ENCODE measurements at regions not wholly inside any gene's neighbourhood (a gene's known extent, or its start where the extent isn't known, plus 50 kb on each side); places are given as distances from the start of the nearest gene placed in this dataset.

DNA sequence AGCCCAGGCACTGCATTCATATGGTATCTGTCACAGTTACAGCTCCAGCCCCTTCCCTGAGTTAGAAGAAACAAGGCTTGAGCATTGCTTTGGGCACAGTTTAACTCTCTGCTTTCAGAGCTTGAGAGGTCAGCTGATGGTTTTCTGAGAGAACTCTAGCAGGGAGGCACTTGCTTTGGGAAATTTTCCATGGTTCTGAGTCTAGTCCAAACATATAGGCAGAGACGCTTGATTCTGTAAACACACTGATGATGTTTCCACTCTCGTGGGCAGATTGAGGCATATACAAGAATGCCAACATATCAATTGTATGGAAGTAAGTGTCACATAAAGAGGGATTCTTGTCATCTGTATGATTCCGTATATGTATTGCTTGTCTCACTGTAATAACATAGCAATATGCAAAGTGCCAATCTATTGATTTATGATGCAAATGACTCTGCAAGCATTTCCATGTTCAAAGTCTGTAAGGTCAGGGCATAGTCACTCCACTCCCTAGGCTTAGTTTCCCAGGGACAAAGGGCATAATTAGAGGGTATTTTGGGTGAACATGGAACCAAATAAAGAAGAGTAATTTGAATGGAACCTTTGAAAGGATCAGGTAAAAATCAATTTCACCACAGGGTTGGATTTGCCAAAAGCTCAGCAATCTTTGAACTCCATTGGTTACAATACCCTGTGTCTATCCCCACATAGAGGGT is 239.0 kb downstream of the INHBA start:
- no peak for TF ChIP-seq CTCF (IDR thresholded peaks at IDR 0.05)
- no peaks in the 10 kb centered on the region for H3K36me3 ChIP-seq
- no peaks in the 10 kb centered on the region for H3F3A ChIP-seq (ENCODE audit: low read depth)
- Mint-ChIP-seq H3K4me1 (peaks cover 3% of the 10 kb centered on the region), H3K36me3 (no peaks in the 10 kb centered on the region), H3K27me3 (ENCODE audit: insufficient read depth, low read depth) (peaks cover 2% of the 10 kb centered on the region), H3K27ac (no peak overlapping the region), H3K4me3 (no peak overlapping the region), H3K9me3 (no peaks in the 10 kb centered on the region)
- H3K79me2 ChIP-seq (ENCODE audit: low read depth) = no peaks in the 10 kb centered on the region
- H4K20me1 ChIP-seq (ENCODE audit: low read depth) = no peaks in the 10 kb centered on the region
- H2AFZ ChIP-seq (replicated peaks) = no peak overlapping the region
- H3K4me3 ChIP-seq = no peak overlapping the region
- H3K27me3 ChIP-seq = no peaks in the 10 kb centered on the region
- no peak overlapping the region for H3K9ac ChIP-seq
- H3K4me2 ChIP-seq = no peak overlapping the region
- no peaks in the 10 kb centered on the region for H3K9me3 ChIP-seq (ENCODE audit: low read depth)
- no peak overlapping the region for H3K27ac ChIP-seq
- H3K4me1 ChIP-seq = no peaks in the 10 kb centered on the region
- DNase-seq (ENCODE audit: low spot score) = no peak

DNA sequence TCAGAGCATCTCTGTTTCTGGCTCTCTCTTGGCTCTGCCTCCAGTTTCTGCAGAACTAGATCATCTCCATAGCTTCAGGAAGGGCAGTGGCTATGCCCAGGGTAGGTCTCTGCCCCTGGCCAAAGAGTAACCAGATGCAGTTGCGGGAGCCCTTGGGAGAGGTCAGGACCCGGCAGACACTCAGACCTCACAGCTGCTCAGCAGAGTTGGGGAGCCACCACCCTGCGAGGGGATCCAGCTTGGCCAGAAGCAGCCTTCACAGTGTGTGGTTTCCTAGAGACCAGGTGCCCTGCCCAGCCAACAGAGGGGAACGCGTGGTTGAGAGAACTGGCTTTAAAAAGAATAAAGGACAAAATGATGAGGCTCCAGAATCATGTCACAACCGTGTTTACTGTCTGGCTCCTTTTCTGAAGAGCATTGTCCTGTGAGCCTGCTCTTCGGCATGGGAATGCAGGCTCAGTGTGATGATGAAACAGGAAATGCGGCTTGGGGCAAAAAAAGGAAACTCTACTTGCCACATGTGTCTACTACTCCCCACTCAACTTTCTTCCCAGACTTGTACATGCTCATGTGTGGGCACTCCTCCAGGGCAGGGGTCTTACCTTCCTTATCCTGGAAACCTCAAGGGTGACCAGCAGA is 243.1 kb downstream of the INHBA start:
- H3K9ac ChIP-seq = no peak overlapping the region
- no peak overlapping the region for H3K4me2 ChIP-seq
- no peaks in the 10 kb centered on the region for H3K9me3 ChIP-seq (ENCODE audit: low read depth)
- no peak for DNase-seq (ENCODE audit: low spot score)
- no peak overlapping the region for H2AFZ ChIP-seq (replicated peaks)
- H3K4me3 Mint-ChIP-seq = no peak overlapping the region
- H3K27ac ChIP-seq = no peak overlapping the region
- H3K4me1 Mint-ChIP-seq = no peaks in the 10 kb centered on the region
- no peaks in the 10 kb centered on the region for H3F3A ChIP-seq (ENCODE audit: low read depth)
- no peak overlapping the region for H3K4me3 ChIP-seq
- H3K36me3 Mint-ChIP-seq = no peaks in the 10 kb centered on the region
- no peak overlapping the region for H3K27ac Mint-ChIP-seq
- no peaks in the 10 kb centered on the region for H3K36me3 ChIP-seq
- no peaks in the 10 kb centered on the region for H3K27me3 ChIP-seq
- H3K79me2 ChIP-seq (ENCODE audit: low read depth) = no peaks in the 10 kb centered on the region
- no peak for TF ChIP-seq CTCF (IDR thresholded peaks at IDR 0.05)
- no peak for TF ChIP-seq EZH2 (IDR thresholded peaks at IDR 0.05)
- TF ChIP-seq EZH2phosphoT487 (IDR thresholded peaks at IDR 0.05) = no peak
- no peaks in the 10 kb centered on the region for H3K9me3 Mint-ChIP-seq
- H3K4me1 ChIP-seq = no peaks in the 10 kb centered on the region
- H3K27me3 Mint-ChIP-seq (ENCODE audit: insufficient read depth, low read depth) = no peaks in the 10 kb centered on the region
- no peaks in the 10 kb centered on the region for H4K20me1 ChIP-seq (ENCODE audit: low read depth)

DNA sequence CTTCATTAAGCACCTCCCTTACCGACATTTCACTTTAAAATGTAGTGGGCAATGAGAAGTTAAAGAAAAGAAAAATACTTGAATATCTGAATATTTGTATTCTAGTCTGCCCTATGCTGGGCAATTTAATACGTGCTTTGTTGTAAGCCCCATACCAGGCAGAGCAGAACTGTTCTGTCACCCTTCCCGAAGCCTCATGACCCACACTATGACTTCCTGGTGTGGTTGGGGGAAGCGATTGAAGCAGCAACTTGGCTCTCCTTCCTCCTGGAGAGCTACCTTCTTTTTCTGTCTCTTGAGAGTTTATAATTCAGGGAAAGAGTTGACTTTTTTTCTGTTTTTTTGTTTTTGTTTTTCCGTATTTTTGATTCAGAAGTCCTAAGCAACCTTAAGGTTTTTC is 243.7 kb downstream of the INHBA start:
- Histone ChIP-seq H3K9ac (no peak overlapping the region), H3K4me1 (no peaks in the 10 kb centered on the region)
- no peak for TF ChIP-seq CTCF (IDR thresholded peaks at IDR 0.05)
- TF ChIP-seq EZH2phosphoT487 (IDR thresholded peaks at IDR 0.05) = no peak
- no peak for TF ChIP-seq EZH2 (IDR thresholded peaks at IDR 0.05)

More for the DNA sequence above, 243.7 kb downstream of the INHBA start:
- Mint-ChIP-seq H3K36me3 (no peaks in the 10 kb centered on the region), H3K4me3 (no peak overlapping the region), H3K4me1 (no peaks in the 10 kb centered on the region), H3K27me3 (ENCODE audit: insufficient read depth, low read depth) (no peaks in the 10 kb centered on the region), H3K27ac (no peak overlapping the region), H3K9me3 (no peaks in the 10 kb centered on the region)
- Histone ChIP-seq H3K27ac (no peak overlapping the region), H3K4me2 (no peak overlapping the region), H3K36me3 (no peaks in the 10 kb centered on the region), H3F3A (ENCODE audit: low read depth) (no peaks in the 10 kb centered on the region), H2AFZ (replicated peaks) (no peak overlapping the region), H3K79me2 (ENCODE audit: low read depth) (no peaks in the 10 kb centered on the region), H3K9me3 (ENCODE audit: low read depth) (no peaks in the 10 kb centered on the region), H3K4me3 (no peak overlapping the region), H3K27me3 (no peaks in the 10 kb centered on the region), H4K20me1 (ENCODE audit: low read depth) (no peaks in the 10 kb centered on the region)
- no peak for DNase-seq (ENCODE audit: low spot score)

Measured in neural progenitor cell (in vitro differentiated cells).